Transverse colon (tissue), 3 donors: ENCODE measurements at regions not wholly inside any gene's neighbourhood (a gene's known extent, or its start where the extent isn't known, plus 50 kb on each side); places are given as distances from the start of the nearest gene placed in this dataset.

Experiments used
- CTCF ChIP-seq, 5 experiments: fragments of 200-600 bp in 3 of 5; fragments of 450-650 bp in 2 of 5; sonication (generic) in 3 of 5; IDR thresholded peaks; 1 replicate in 2 of 5; 2 replicates in 3 of 5; pipeline ENCODE4 v1.5.1; 2016 to 2017; ENCODE audit warnings: antibody characterized with exemption in 5 of 5, inconsistent platforms in 3 of 5, mild to moderate bottlenecking in 2 of 5, moderate library complexity in 1 of 5
- EP300 ChIP-seq: sonication (generic); formaldehyde crosslinking; IDR thresholded peaks from one replicate; pipeline ENCODE4 v1.6.1; 2017; ENCODE audit warnings: antibody characterized with exemption, low read depth
- POLR2A ChIP-seq: fragments of 450-650 bp; IDR thresholded peaks from one replicate; pipeline ENCODE4 v1.6.1; 2016; ENCODE audit warnings: antibody characterized with exemption, mild to moderate bottlenecking, moderate library complexity

DNA sequence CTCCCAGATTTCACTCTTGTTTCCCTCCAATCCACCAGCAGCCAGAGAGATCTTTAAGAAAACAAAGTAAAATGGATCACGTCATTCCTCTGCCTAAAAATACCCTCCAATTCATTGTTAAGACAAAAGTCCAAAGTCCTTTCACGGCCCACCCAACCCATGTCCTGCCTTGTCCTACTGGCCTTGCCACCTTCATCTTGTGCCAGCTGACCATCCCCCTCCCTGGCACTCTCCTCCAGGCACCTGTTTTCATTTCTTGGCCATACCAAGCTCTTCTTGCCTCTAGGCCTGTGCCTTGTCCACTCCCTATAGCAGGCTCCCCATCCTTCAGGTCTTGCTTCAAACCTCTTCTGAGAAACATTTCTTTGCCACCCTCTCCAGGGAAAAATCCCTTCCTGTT, 307.6 kb downstream of the MSX2 start:
- TF ChIP-seq POLR2A, result no peak
- no peak for TF ChIP-seq CTCF (IDR thresholded peaks at IDR 0.05)
- no peak for TF ChIP-seq EP300
